Effector CD4-positive, alpha-beta T cell (primary cell): ENCODE measurements at regions not wholly inside any gene's neighbourhood (a gene's known extent, or its start where the extent isn't known, plus 50 kb on each side); places are given as distances from the start of the nearest gene placed in this dataset.
"Not testable (repeated sequence)": the region's sequence is repeated elsewhere in the genome, so short reads cannot be mapped to it uniquely, and the experiment has no call there.

Experiments
- DNase-seq: peaks from one replicate; pipeline ENCODE4 v3.0.0-alpha.2; 2020

GRCh38 chr6:27617046-27617687, 144.3 kb upstream of the ZNF184 start:
- DNase-seq, result no peak

GRCh38 chr6:27616328-27617045, 143.6 kb upstream of the ZNF184 start:
- no peak for DNase-seq

DNA sequence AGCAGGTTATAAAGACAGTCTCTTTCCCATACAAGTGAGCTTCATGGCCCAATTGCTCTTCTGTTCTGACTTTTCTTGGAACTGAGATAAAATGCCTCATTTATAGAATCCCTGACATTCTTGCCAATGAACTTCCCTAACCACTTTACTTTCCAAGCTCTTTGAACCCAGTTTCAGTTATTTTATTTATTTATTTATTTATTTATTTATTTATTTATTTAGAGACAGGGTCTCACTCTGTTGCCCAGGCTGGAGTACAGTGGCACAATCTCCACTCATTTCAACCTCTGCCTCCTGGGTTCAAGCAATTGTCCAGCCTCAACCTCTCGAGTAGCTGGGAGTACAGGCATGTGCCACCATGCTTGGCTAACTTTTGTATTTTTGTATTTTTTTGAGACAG, 138.5 kb upstream of the ZNF184 start:
- no peak for DNase-seq

GRCh38 chr6:27608916-27609883, 136.3 kb upstream of the ZNF184 start:
- no peak for DNase-seq

- no peak for DNase-seq
Observed at GRCh38 chr6:27605401-27606342, 132.8 kb upstream of the ZNF184 start.

- DNase-seq, result no peak
Observed at GRCh38 chr6:27604986-27605385, 132.1 kb upstream of the ZNF184 start.

DNA sequence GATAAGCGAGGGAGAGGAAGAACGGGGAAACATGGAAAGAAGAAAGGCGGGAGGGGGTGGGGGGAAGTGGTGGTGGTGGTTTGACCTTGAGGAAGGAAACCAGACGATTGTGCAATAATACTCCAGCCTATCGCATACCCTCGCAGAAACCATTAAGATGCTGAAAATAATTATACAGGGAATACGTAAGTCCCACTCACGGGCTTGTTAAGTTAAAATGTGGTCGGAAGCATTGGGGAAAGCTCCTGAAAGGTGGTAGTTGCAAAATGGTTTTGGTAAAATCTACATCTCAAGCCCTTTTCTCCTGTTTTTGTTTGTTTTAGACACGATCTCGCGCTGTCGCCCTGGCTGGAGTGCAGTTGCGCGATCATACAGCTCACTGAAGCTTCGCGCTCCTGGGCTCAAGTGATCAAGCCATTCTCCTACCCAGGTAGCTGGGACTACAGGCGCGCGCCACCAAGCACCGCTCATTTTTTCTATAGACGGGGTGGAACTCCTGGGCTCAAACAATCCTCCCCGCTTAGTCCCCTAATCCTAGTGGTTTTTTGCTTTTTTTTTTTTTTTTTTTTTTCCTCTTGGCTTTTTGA, 128.9 kb upstream of the ZNF184 start:
- DNase-seq, result no peak

DNA sequence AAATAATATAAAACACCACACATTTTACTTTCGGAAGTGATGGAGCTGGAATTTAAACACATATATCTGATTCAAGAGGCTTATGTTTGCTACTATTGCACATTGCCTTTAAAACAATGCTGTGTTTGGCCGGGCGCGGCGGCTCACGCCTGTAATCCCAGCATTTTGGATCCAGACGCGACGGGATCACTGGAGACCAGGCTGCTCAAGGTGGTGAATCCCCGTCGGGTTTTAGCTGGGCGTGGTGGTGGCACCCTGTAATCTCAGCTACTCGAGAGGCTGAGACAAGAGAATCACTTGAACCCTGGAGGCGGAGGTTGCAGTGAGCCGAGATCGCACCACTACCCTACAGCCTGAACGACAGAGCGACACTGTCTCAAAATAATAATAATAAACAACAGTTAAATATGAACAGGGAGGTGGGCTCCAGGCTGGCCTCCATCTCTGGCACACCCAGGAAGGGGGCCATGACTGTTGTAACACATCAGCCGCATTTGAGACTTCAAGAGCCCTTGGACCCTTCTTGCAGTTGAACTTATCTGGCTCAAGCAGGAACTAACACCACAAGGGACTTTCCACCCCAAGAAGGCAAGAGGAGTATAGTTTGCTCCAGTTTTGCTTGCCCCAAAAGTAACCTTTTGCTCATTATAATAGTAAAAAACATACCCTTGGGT, 127.1 kb upstream of the ZNF184 start:
- DNase-seq, result no peak

DNA sequence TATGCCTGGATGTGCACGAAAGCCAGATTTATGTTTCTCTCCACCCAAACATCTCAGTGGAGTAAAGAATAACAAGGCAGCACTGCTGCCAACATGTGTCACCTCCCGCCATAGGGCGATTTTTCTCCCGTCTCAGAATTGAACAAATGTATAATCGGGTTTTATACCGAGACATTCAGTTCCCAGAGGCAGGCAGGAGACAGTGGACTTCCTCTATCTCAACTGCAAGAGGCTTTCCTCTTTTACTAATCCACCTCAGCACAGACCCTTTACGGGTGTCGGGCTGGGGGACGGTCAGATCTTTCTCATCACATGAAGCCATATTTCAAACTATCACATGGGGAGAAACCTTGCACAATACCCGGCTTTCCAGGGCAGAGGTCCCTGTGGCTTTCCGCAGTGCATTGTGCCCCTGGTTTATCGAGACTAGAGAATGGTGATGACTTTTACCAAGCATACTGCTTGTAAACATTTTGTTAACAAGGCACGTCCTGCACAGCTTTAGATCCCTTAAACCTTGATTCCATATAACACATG, 124.2 kb upstream of the ZNF184 start:
- not testable (repeated sequence) for DNase-seq

DNA sequence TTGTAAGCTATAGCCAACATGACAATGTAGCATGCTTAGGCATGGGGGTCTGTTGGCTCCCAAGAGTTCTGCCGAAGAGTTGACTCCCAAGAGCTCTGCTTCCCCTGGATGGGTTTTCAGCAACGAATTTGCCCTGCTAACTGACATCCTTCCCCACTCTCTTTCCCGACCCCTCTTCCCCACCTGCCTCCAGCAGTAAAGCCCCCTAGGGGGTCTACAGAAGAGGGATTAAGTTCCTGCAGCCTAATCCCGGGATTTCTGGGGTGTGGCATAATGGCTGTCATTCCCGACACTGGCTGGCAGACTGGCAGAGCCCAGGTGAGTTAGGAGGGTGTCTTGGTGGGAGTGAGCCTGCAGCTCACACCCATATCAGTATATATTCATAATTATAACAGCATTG, 121.0 kb upstream of the ZNF184 start:
- DNase-seq, result no peak

DNA sequence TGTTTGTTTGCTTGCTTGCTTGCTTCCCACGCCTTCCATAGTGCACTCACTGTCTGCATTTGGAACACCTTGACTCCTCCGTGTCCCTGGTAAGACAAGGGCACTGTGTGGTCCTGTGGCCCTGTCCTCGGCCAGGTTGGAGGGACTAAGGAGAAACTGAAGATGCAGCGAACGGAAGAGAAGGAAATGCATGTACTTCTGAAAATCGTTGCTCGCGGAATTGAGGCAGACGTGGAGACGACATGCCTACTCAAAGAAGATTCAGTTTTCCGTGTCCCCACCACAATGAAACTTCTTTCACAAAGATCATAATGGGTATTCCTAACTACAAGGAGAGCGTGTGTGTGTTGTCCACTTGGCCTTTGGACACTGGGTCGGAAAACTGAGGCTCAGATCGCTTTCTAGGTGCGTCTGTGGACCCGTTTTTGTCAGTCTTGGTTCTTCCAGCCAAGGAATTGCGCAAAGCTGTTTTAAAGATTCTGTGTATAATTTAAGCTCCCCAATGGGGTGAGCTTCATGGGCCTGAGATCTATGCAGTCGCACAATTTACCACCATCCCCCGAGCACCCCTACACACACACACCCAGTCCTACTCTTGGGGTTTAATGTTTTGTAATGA, 120.4 kb upstream of the ZNF184 start:
- no peak for DNase-seq

DNA sequence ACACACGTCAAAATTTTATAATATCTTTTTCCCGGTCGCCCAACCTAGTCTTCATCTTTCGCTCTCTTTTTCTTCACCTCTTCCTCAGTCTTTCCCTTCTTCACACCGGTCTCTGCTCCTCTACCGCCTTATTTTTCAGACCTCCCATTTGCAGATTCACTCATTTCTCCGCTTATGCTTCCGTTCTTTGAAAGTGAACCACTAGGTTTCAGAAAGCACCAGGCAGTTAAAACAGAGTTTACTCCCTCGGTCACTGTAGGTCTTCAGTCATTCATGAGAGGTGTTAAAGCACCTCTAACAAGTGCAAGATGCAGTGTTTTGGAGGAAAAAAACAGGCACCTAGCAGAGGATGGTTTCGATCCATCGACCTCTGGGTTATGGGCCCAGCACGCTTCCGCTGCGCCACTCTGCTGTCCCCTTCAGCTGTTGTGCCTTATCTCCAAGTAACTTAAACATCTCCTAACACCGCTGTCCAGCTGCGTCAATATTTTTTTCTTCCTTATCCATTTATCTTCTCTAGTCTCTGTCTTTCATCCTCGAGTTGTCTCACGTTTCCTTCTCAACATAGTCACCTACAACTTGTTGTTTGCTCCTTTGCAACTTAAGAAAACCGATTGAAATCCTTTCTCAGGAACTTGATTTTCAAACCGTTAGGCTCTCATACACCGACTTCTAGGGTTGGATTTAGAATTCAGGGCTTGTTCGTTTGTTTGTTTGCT, 119.7 kb upstream of the ZNF184 start:
- DNase-seq, result no peak

GRCh38 chr6:27591699-27592480, 119.0 kb upstream of the ZNF184 start:
- DNase-seq, result no peak

DNA sequence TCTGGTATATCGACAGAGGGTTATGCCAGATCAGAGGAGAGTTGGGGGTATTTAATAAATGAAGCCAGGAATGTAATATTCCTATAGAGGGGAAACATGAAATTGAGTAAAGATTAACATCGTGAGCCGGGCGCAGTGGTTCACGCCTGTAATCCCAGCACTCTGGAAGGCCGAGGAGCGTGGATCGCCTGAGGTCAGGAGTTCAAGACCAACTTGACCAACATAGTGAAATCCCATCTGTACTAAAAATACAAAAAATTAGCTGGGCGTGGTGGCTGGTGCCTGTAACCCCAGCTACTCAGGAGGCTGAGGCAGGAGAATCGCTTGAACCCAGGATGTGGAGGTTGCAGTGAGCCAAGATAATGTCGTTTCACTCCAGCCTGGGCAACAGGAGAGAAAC, 112.4 kb upstream of the ZNF184 start:
- DNase-seq, result not testable (repeated sequence)

DNA sequence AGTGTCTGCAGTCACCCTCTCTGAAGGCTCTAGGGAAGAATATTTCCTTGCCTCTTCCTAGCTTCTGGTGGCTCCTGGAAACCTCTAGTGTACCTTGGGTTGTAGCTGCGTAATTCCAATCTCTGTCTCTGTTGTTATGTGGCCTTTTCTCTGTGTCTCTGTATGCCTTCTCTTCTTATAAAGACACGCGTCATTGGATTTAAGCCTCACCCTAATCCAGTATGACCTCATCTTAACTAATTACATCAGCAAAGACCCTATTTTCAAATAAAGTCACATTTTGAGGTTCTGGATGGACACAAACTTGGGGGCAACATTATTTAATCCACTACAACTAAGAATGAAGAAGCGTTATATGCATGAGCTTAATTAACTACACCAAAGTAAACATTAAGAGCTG, 111.4 kb upstream of the ZNF184 start:
- no peak for DNase-seq

- no peak for DNase-seq
Observed at GRCh38 chr6:27582928-27583725, 110.2 kb upstream of the ZNF184 start.

GRCh38 chr6:27579973-27580372, 107.1 kb upstream of the ZNF184 start:
- DNase-seq, result no peak

- DNase-seq, result no peak
Observed at GRCh38 chr6:27577922-27578321, 105.0 kb upstream of the ZNF184 start.
